Amniotic epithelial cell (primary cell): ENCODE measurements at regions not wholly inside any gene's neighbourhood (a gene's known extent, or its start where the extent isn't known, plus 50 kb on each side); places are given as distances from the start of the nearest gene placed in this dataset.
"Not testable (repeated sequence)": the region's sequence is repeated elsewhere in the genome, so short reads cannot be mapped to it uniquely, and the experiment has no call there.

ENCODE experiments used
- DNase-seq: peaks from one replicate; pipeline ENCODE4 v3.0.0-alpha.2; 2010; ENCODE audit warnings: low read depth

DNA sequence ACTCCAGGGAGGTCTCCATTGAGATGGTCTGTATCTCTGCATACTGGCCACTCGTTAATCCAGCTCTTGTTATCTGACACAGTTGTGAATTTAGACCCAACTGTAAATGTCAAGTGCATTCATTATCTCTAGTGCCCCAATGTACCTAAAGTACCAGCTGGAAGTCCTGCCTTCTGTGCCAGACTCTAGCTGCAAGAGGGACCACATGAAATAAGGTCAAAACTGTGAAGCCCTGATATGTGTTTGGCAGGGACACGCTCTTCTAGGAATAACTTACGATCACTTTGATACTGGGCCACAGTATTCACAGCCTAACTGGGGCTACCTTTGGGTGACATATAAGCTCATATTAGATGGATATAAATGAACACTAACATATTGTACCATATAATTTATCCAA, 268.5 kb downstream of the LRIG3 start:
- no peak for DNase-seq

DNA sequence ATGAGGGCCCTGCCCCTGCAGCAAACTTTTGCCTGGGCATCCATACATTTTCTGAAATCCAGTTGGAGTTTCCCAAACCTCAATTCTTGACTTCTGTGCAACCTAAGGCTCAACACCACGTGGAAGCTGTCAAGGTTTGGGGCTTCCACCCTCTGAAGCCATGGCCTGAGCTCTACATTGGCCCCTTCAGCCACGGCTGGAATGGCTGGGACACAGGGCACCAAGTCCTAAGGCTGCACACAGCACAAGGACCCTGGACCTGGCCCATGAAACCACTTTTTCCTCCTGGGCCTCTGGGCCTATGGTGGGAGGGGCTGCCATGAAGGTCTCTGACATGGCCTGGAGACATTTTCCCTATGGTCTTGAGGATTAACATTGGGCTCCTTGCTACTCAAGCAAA, 266.3 kb downstream of the LRIG3 start:
- no peak for DNase-seq

GRCh38 chr12:58655375-58655774, 264.9 kb downstream of the LRIG3 start:
- no peak for DNase-seq

DNA sequence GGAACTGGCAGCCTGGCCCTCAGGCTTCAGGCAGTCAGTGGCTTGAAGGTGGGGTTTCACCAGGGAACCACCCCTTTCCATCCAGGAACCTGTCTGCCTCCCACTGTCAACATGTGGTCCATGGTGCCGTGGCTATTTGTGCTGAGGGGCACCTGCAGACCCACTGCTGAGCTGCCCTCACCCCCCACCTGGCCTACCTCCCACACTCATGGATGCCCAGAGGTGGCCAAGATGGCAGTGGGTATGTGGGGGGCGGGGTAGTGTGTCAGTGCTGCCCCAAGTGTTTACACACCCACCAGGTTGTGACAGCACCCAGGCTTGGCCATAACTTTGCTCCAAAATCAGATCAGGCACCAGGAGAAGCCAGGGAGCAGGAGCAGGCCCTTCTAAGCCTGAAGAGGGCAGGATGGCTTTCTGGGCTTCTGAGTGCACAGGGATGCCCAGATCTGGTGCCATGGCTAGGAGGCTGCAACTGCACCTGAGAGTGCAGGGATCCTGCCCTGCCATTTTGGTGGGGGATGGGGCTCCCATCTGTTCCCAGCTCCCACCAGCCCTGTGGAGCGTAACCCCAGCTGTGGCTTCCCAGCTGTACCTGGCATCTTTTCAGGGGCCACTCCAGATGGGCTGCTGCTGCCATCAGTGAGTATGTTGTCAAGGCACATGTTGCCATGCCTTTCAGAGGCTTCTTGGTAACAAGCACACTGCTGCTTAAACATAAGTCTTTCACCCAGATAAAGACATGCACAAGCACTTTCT, 263.9 kb downstream of the LRIG3 start:
- DNase-seq, result no peak

DNA sequence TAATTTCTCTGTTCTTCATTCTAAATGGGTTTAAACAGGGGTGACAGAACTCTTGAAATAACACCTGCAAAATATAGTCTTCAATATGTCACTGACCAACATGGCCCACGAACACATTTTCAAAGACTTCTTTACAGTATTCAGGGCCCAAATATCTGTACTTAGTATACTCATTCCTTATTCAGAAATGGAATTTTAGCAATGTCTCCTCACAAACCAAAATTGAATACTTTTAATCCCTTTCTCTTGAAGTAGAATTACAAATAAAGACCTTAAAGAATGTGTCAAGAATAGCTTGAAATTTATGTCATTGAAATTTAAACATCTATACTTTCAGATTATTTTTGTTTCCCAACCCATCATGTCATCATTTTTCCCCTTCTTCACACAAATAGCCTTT, 263.1 kb downstream of the LRIG3 start:
- no peak for DNase-seq

DNA sequence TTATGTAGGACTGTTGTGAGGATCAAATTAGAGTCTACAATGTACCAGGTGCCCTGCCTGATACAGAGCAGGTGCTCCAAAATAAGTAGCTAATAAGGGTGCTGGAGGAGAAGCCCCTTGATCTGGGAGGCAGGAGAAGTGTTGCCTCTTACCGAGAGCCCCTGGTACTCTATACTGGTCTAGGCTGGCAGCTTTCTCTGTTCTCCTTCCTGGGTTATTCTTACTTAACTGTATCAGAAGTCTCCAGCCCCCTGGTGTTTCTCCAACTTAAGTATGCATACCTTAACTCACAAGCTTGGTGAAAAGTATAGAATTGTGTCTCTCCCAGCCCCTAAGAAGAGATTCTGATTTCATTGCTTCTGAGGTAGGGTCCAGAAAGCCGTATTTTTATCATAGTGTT, 254.9 kb downstream of the LRIG3 start:
- no peak for DNase-seq

DNA sequence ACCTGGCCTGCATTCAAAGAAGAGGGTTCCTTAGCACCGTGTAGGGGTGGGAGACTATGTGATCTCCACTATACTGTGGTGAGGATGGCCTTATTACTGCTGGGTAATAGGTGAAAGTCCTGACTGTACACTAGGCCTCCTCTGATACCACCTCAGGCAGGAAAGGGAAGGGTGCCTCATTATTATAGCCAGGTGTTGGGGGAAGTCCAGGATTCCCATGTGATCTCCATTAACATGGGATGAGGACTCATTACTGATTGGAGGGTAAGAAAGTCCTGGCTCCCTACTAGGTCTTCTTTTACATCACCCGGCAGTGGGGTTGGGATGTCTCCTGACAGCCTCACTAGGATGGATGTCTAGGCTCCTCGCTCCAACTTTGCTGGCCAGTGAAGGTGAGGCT, 252.1 kb downstream of the LRIG3 start:
- DNase-seq, result no peak

DNA sequence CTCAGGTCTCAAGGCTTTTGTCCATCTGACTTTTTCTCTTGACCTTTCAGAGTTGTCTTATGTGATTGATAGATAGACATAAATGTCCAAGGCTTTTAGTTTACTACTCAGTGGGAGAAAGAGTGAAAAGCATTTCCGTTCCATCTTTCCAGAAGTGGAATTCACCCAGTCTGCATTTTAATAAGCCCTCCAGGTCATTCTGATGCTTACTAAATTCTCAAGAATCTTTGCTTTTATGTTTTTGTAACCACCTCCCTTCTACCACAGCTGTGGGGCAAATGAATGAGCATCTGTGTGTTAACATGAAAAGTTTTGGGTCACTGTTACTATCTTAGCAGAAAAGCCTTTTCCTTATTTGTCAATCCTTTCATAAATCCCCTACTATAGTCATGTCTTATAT, 251.4 kb downstream of the LRIG3 start:
- peak; percentile 7 for DNase-seq

DNA sequence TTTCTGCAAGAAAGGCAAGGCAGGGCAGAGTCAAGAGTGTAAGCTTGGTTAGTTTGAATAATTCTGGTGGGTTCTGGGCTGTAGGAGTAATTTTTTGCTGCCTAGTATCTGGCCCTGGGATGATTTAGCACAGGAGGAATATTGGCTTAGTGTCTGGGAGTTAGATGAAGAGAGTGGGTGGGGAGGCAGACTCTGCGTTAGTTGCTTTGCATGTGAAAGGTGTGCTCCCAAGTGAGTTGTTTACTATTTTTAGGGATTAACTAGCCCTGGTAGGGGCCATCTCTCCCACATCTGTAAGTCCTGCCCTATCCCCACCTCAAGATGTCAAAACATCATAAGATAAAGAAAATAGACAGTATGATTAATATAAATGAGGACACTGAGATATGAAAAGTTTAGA, 249.7 kb downstream of the LRIG3 start:
- DNase-seq, result no peak

- peak; percentile 15 for DNase-seq
These were observed 249.1 kb downstream of the LRIG3 start for GRCh38 chr12:58671196-58671595.

DNA sequence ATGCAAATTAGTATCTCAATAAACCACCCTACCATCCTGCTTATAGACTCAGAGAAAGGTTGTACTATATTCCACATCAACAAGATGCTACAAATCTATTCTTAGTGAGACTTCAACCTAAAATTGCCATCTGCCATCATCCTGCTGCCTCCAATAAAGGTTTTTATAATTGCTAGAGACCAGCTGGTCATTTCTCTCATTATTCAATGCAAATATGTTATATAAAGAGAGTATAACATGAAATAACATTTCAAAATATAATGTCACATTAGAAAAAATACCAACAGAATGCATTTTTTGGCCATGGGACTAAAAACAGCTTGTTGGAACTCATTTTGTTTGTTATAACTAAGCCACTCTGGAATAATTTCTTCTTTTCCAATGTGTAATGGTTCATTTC, 247.3 kb downstream of the LRIG3 start:
- DNase-seq, result no peak

DNA sequence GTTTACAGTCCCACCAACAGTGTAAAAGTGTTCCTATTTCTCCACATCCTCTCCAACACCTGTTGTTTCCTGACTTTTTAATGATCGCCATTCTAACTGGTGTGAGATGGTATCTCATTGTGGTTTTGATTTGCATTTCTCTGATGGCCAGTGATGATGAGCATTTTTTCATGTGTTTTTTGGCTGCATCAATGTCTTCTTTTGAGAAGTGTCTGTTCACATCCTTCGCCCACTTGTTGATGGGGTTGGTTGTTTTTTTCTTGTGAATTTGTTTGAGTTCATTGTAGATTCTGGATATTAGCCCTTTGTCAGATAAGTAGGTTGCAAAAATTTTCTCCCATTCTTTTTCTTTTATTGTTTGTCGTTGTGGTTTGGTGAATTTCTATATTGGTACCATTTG, 242.5 kb downstream of the LRIG3 start:
- DNase-seq, result not testable (repeated sequence)

DNA sequence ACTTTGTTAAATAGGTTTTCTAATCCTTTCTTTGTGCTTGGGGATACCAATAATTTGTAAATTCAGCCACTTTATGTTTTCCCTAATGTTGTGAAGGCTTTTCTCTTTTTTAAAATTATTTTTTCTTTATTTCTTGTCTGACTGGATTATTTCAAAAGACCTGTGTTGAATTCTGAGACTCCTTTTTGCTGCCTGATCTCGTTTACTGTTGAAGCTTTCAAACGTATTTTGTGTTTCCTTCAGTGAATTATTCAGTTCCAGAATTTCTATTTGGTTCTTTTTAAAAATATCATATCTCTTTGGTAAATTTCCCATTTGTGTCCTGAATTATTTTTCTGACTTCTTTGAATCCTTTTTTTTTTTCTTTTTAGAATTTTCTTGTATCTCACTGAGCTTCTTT, 241.6 kb downstream of the LRIG3 start:
- DNase-seq, result peak; percentile 7

GRCh38 chr12:58681730-58682129, 238.6 kb downstream of the LRIG3 start:
- DNase-seq, result no peak

GRCh38 chr12:58695263-58695662, 225.0 kb downstream of the LRIG3 start:
- DNase-seq, result no peak

DNA sequence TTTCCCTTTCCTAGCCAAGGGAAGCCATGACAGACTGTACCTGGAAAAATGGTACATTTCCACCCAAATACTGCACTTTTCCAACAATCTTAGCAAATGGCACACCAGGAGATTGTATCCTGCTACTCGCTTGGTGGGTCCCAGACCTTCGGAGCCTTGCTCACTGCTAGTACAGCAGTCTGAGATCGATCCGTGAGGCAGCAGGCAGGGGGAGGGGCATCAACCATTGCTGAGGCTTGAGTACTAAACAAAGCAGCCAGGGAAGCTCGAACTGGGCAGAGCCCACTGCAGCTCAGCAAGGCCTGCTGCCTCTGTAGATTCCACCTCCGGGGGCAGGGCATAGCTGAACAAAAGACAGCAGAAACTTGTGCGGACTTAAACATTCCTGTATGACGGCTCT, 218.8 kb downstream of the LRIG3 start:
- no peak for DNase-seq

DNA sequence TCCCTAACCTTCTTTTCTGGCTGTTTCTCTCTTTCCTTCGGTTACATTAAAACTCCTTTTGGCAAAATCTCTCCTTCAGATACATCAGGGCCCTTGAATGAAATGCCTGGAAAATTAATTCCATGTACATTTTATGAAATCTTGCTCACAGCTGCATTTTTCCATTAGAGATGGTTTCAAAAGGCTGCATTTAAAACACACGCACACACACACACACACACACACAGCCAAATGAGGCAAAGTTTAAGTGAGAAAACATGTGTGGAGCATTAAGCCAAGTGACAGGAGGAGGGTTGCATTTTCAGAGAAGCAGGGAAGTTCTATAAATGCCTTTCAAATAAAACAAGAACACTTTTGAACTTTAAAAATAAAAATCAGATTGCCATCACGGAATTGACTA, 216.4 kb downstream of the LRIG3 start:
- DNase-seq, result no peak

- not testable (repeated sequence) for DNase-seq
These were observed 215.5 kb downstream of the LRIG3 start for GRCh38 chr12:58704770-58705169.

DNA sequence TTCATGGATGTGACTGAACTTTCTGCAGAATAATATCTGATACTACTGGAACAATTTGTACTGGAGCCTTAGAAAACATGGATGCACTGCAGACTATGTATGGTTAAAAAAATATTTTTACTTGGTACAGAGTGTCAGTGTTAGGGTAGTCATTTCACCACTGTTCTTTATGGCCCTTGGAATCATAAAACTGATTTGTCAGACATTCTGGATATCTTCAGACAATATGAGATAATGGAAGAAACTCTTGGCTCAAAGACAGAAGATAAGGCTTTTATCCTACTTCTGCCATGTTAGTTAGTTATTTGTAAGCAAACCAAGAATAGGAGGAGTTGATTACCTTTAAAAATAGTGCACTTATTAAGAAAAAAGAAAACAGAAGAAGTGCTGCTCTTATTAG, 209.4 kb downstream of the LRIG3 start:
- peak; percentile 85 for DNase-seq

DNA sequence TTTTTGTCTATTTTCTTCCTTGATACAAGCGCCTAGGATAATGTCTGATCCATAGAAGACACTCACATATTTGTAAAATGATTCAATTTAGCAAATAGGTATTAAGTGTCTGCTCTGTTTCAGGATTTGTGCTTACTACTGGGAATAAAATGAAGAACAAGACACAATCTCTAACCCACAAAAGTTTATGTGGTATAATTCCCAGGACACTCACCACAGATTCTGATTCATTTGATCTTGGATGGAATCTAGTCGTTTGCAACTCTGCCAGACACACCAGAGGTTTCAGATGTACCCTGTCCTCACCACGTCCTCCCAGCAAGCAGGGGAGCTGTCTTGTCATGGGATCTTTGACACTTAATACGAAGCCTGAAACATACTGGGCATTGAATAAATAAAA, 208.3 kb downstream of the LRIG3 start:
- DNase-seq, result peak; percentile 88

DNA sequence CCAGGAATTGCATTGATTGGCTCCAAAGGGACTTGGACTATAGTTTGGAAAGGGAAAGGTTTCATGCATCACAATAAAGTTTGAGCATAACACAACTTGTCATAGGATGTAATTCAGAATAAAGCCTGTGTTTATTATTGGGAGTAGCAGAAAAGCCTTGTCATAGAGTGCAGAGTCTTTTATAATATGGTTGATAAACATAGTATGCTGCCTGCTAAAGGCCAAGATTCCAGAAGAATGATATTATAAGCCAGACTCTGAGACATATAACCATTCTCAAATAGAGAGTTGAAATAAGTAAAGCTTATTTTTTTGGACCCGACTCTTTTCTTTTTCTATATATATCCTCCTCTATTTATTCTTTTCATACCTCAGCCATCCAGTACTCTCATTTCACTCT, 207.3 kb downstream of the LRIG3 start:
- peak; percentile 9 for DNase-seq

GRCh38 chr12:58719161-58719560, 201.1 kb downstream of the LRIG3 start:
- no peak for DNase-seq

- no peak for DNase-seq
These were observed 199.9 kb downstream of the LRIG3 start for GRCh38 chr12:58720421-58720820.

- DNase-seq, result no peak
These were observed 194.8 kb downstream of the LRIG3 start for GRCh38 chr12:58725400-58726105.
